ENCODE measurements at regions not wholly inside any gene's neighbourhood (a gene's known extent, or its start where the extent isn't known, plus 50 kb on each side); places are given as distances from the start of the nearest gene placed in this dataset.

DNA sequence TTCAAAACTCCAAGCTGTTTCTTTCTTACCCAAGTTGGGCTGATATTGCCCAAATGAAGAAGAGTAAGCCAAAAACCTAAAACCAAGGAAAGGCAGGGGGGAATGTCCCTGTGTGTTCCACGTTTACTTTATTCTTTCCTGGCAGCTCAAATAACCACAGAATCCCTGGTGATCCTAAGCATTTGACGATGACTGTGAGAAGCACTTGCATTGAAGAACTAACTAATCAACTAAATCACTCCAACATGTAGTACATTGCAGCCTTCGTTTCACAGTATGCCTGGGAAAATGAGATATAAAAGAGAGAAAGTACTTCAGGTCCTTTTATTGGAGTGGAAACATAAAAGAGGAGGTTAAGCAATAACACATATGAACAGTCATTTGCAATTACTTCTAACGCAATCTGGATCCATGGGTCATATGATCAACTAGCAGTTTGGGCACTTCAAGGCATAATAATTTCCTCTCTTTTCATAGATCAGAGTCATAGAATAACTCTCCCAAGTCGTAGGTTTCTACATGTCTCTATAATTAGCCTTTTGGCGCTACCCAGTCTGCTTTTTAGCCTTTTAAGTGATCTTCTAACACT is 338.4 kb downstream of the TMEM167A start:
- TF ChIP-seq, protein P1, sequence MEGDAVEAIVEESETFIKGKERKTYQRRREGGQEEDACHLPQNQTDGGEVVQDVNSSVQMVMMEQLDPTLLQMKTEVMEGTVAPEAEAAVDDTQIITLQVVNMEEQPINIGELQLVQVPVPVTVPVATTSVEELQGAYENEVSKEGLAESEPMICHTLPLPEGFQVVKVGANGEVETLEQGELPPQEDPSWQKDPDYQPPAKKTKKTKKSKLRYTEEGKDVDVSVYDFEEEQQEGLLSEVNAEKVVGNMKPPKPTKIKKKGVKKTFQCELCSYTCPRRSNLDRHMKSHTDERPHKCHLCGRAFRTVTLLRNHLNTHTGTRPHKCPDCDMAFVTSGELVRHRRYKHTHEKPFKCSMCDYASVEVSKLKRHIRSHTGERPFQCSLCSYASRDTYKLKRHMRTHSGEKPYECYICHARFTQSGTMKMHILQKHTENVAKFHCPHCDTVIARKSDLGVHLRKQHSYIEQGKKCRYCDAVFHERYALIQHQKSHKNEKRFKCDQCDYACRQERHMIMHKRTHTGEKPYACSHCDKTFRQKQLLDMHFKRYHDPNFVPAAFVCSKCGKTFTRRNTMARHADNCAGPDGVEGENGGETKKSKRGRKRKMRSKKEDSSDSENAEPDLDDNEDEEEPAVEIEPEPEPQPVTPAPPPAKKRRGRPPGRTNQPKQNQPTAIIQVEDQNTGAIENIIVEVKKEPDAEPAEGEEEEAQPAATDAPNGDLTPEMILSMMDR (IDR thresholded peaks at IDR 0.05; ENCODE audit: insufficient read depth, low read length): no peak
- TF ChIP-seq POLR2AphosphoS5 (IDR thresholded peaks at IDR 0.05; ENCODE audit: low read depth) (no peak), GABPA (IDR thresholded peaks at IDR 0.05; ENCODE audit: low read depth) (no peak)

Measured in HL-60 (cell line).